ELR (cell line): ENCODE measurements at regions not wholly inside any gene's neighbourhood (a gene's known extent, or its start where the extent isn't known, plus 50 kb on each side); places are given as distances from the start of the nearest gene placed in this dataset.

Source experiments
- DNase-seq: peaks from one replicate; pipeline ENCODE4 v3.0.0-alpha.2; 2015; ENCODE audit warnings: low read depth

GRCh38 chr2:239905884-239906654 lies 119.1 kb downstream of the NDUFA10 start:
- no peak for DNase-seq

GRCh38 chr2:239905306-239905705 lies 119.8 kb downstream of the NDUFA10 start:
- DNase-seq: no peak

- no peak for DNase-seq
Observed at GRCh38 chr2:239904496-239904895, 120.6 kb downstream of the NDUFA10 start.

- no peak for DNase-seq
Observed at GRCh38 chr2:239903803-239904202, 121.3 kb downstream of the NDUFA10 start.

GRCh38 chr2:239903210-239903609 lies 121.9 kb downstream of the NDUFA10 start:
- DNase-seq: no peak

- DNase-seq: no peak
Observed at GRCh38 chr2:239902749-239903201, 122.4 kb downstream of the NDUFA10 start.

- DNase-seq: no peak
Observed at GRCh38 chr2:239898292-239898925, 126.7 kb downstream of the NDUFA10 start.

GRCh38 chr2:239897596-239898235 lies 127.4 kb downstream of the NDUFA10 start:
- DNase-seq: no peak

GRCh38 chr2:239896075-239896474 lies 129.1 kb downstream of the NDUFA10 start:
- no peak for DNase-seq

GRCh38 chr2:239895669-239896068 lies 129.5 kb downstream of the NDUFA10 start:
- DNase-seq: no peak

GRCh38 chr2:239895116-239895515 lies 130.0 kb downstream of the NDUFA10 start:
- no peak for DNase-seq

GRCh38 chr2:239894276-239894675 lies 130.9 kb downstream of the NDUFA10 start:
- no peak for DNase-seq

- peak; percentile 6 for DNase-seq
Observed at GRCh38 chr2:239893236-239893515, 132.0 kb downstream of the NDUFA10 start.

- no peak for DNase-seq
Observed at GRCh38 chr2:239892441-239893235, 132.5 kb downstream of the NDUFA10 start.

- no peak for DNase-seq
Observed at GRCh38 chr2:239891698-239892097, 133.4 kb downstream of the NDUFA10 start.

- no peak for DNase-seq
Observed at GRCh38 chr2:239890206-239890746, 134.9 kb downstream of the NDUFA10 start.

GRCh38 chr2:239889641-239890121 lies 135.5 kb downstream of the NDUFA10 start:
- DNase-seq: no peak

GRCh38 chr2:239887604-239888003 lies 137.5 kb downstream of the NDUFA10 start:
- DNase-seq: no peak

GRCh38 chr2:239886781-239887180 lies 138.4 kb downstream of the NDUFA10 start:
- DNase-seq: no peak

- no peak for DNase-seq
Observed at GRCh38 chr2:239884875-239885274, 140.3 kb downstream of the NDUFA10 start.

- no peak for DNase-seq
Observed at GRCh38 chr2:239884051-239884405, 141.1 kb downstream of the NDUFA10 start.
